ENCODE measurements at regions not wholly inside any gene's neighbourhood (a gene's known extent, or its start where the extent isn't known, plus 50 kb on each side); places are given as distances from the start of the nearest gene placed in this dataset.

DNA sequence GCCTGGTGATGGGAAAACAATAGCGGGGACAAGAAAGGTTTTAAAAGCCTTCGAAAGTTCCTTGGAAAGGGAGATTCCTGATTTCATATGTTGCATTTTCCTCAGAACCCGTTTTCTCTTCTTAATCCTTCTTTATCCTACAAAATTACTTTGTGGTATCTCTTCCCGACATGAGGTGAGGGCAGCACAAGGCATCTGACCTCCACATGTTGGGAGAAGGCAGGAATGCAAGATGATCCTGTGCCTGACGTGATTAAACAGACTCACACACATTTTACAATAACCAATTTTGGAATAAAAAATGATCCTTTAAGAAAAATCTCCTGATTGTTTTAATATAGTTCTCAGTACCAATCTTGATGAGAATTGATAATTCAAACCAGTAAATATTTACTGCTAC is 153.3 kb upstream of the MKLN1 start:
- TF ChIP-seq CTCF (IDR thresholded peaks at IDR 0.05) (no peak), POLR2A (IDR thresholded peaks at IDR 0.05) (no peak)

All from testis (tissue), 2 donors.